PC-3 (cell line): ENCODE measurements at regions not wholly inside any gene's neighbourhood (a gene's known extent, or its start where the extent isn't known, plus 50 kb on each side); places are given as distances from the start of the nearest gene placed in this dataset.
"Not testable (repeated sequence)": the region's sequence is repeated elsewhere in the genome, so short reads cannot be mapped to it uniquely, and the experiment has no call there.

Experiments
- ATAC-seq: fragments of 200-7000 bp; cut with Tn5 transposase; 2 replicates; pipeline ENCODE4 v1.9.1; 2020; ENCODE audit warnings: mild to moderate bottlenecking, moderate library complexity
- BruUV-seq: library from RNA; stranded (reverse); fragments of 400-500 nt; replicated peaks from 2 replicates; lab custom pipeline; 2021; lab: Mats Ljungman, UMichigan
- CTCF ChIA-PET: fragments of 300-600 bp; sonication (Branson Sonifier 250); formaldehyde crosslinking; loops from one replicate; lab custom pipeline; 2022; ENCODE audit warnings: antibody characterized with exemption; lab: Charles Lee
- POLR2A ChIA-PET: fragments of 300-600 bp; sonication (Branson Sonifier 250); formaldehyde crosslinking; loops from one replicate; lab custom pipeline; 2022; ENCODE audit warnings: antibody characterized with exemption; ENCODE audit not compliant: unreplicated experiment; lab: Charles Lee
- DNase-seq: peaks from one replicate; pipeline ENCODE4 v3.0.0-alpha.2; 2015
- H2AFZ ChIP-seq: fragments of 300-600 bp; sonication (generic); 2 replicates; pipeline ENCODE4 v1.6.0; 2016; ENCODE audit warnings: antibody characterized with exemption, low read length
- H3F3A ChIP-seq: fragments of 300-600 bp; sonication (generic); one replicate; pipeline ENCODE4 v1.6.0; 2017; ENCODE audit warnings: antibody characterized with exemption, low read length, control low read depth, mild to moderate bottlenecking; ENCODE audit not compliant: unreplicated experiment
- H3K27ac ChIP-seq: fragments of 300-600 bp; sonication (generic); 2 replicates; pipeline ENCODE4 v1.5.1; 2016; ENCODE audit warnings: mild to moderate bottlenecking, low read length
- H3K27me3 ChIP-seq: fragments of 300-600 bp; sonication (generic); 2 replicates; pipeline ENCODE4 v1.6.1; 2016; ENCODE audit warnings: low read length, mixed read lengths
- H3K36me3 ChIP-seq: fragments of 300-600 bp; sonication (generic); 2 replicates; pipeline ENCODE4 v1.6.1; 2016; ENCODE audit warnings: low read depth, mixed run types, low read length, mixed read lengths
- H3K4me1 ChIP-seq: fragments of 300-600 bp; sonication (generic); 2 replicates; pipeline ENCODE4 v1.5.1; 2016; ENCODE audit warnings: low read length; ENCODE audit not compliant: insufficient read depth
- H3K4me2 ChIP-seq: fragments of 300-600 bp; sonication (generic); 2 replicates; pipeline ENCODE4 v1.6.0; 2016; ENCODE audit warnings: low read length
- H3K4me3 ChIP-seq: fragments of 300-600 bp; sonication (generic); 2 replicates; pipeline ENCODE4 v1.5.1; 2016; ENCODE audit warnings: mild to moderate bottlenecking, low read length, mixed read lengths
- H3K79me2 ChIP-seq: fragments of 300-600 bp; sonication (generic); 2 replicates; pipeline ENCODE4 v1.6.1; 2017; ENCODE audit warnings: low read length, mixed read lengths
- H3K9ac ChIP-seq: fragments of 300-600 bp; sonication (generic); 2 replicates; pipeline ENCODE4 v1.6.0; 2016; ENCODE audit warnings: mild to moderate bottlenecking, low read length
- H3K9me2 ChIP-seq: fragments of 300-600 bp; sonication (generic); replicated peaks from 2 replicates; pipeline ENCODE4 v1.6.1; 2016; ENCODE audit warnings: mixed run types, low read length, mixed read lengths
- H3K9me3 ChIP-seq: fragments of 300-600 bp; sonication (generic); 2 replicates; pipeline ENCODE4 v1.6.1; 2016; ENCODE audit warnings: low read length, mixed read lengths
- H4K20me1 ChIP-seq: fragments of 300-600 bp; sonication (generic); 2 replicates; pipeline ENCODE4 v1.6.1; 2016; ENCODE audit warnings: low read length, mixed read lengths
- CTCF ChIP-seq: fragments of 300-600 bp; sonication (generic); conservative IDR thresholded peaks from 2 replicates; pipeline ENCODE4 v1.5.1; 2017; ENCODE audit warnings: antibody characterized with exemption, low read depth, mild to moderate bottlenecking, low read length
- EZH2 ChIP-seq: fragments of 300-600 bp; sonication (generic); IDR thresholded peaks from one replicate; pipeline ENCODE4 v1.6.1; 2017; ENCODE audit warnings: antibody characterized with exemption, mild to moderate bottlenecking, low read length; ENCODE audit not compliant: unreplicated experiment
- EZH2phosphoT487 ChIP-seq: fragments of 300-600 bp; sonication (generic); IDR thresholded peaks from 2 replicates; pipeline ENCODE4 v1.6.1; 2018; ENCODE audit warnings: mild to moderate bottlenecking, antibody characterized with exemption, low read length, borderline replicate concordance
- intact Hi-C: fragments of 100-400 bp; cut with micrococcal nuclease; formaldehyde crosslinking; loops from 2 replicates; pipeline ENCODE4 v1.9.0; 2023

- Histone ChIP-seq H3K9ac (no peak overlapping the region), H3K79me2 (no peaks in the 10 kb centered on the region), H3K9me3 (no peaks in the 10 kb centered on the region), H3K9me2 (no peaks in the 10 kb centered on the region), H3K27me3 (no peaks in the 10 kb centered on the region), H4K20me1 (no peaks in the 10 kb centered on the region), H3K4me2 (no peak overlapping the region), H3K36me3 (no peaks in the 10 kb centered on the region), H3K4me1 (no peaks in the 10 kb centered on the region), H2AFZ (no peak overlapping the region), H3K4me3 (no peak overlapping the region), H3F3A (no peaks in the 10 kb centered on the region), H3K27ac (no peak overlapping the region)
- DNase-seq: no peak
- no TSS peak for BruUV-seq
- ATAC-seq: no peak
- intact Hi-C loops: no loop called here
- ChIA-PET CTCF (no interaction called here), POLR2A (no interaction called here)
- no peak for TF ChIP-seq EZH2
- TF ChIP-seq EZH2phosphoT487: no peak
- no peak for TF ChIP-seq CTCF
Measured at GRCh38 chr3:153410517-153410916, 248.5 kb downstream of the RAP2B start.

- no peaks in the 10 kb centered on the region for H3K9me2 ChIP-seq
- no peak overlapping the region for H3K27ac ChIP-seq
- H3K79me2 ChIP-seq: no peaks in the 10 kb centered on the region
- H3K36me3 ChIP-seq: no peaks in the 10 kb centered on the region
- CTCF ChIA-PET: no interaction called here
- H3K4me2 ChIP-seq: no peak overlapping the region
- no peaks in the 10 kb centered on the region for H3F3A ChIP-seq
- H3K4me1 ChIP-seq: no peaks in the 10 kb centered on the region
- DNase-seq (no peak), ATAC-seq (no peak)
- no TSS peak for BruUV-seq
- TF ChIP-seq EZH2phosphoT487: no peak
- no peak for TF ChIP-seq CTCF
- no peak for TF ChIP-seq EZH2
- H3K9me3 ChIP-seq: no peaks in the 10 kb centered on the region
- H3K27me3 ChIP-seq: no peaks in the 10 kb centered on the region
- no peaks in the 10 kb centered on the region for H4K20me1 ChIP-seq
- H3K4me3 ChIP-seq: no peak overlapping the region
- no peak overlapping the region for H3K9ac ChIP-seq
- POLR2A ChIA-PET: no interaction called here
- intact Hi-C loops: no loop called here
- no peak overlapping the region for H2AFZ ChIP-seq
Measured at GRCh38 chr3:153414982-153415381, 253.0 kb downstream of the RAP2B start.

GRCh38 chr3:153422314-153422713 lies 260.3 kb downstream of the RAP2B start:
- no peaks in the 10 kb centered on the region for H3K36me3 ChIP-seq
- H3K4me2 ChIP-seq: no peak overlapping the region
- H3F3A ChIP-seq: no peaks in the 10 kb centered on the region
- no peak overlapping the region for H3K27ac ChIP-seq
- no peaks in the 10 kb centered on the region for H3K27me3 ChIP-seq
- no peak overlapping the region for H2AFZ ChIP-seq
- ATAC-seq (no peak), DNase-seq (no peak)
- POLR2A ChIA-PET: no interaction called here
- no TSS peak for BruUV-seq
- no peaks in the 10 kb centered on the region for H3K9me2 ChIP-seq
- H3K4me3 ChIP-seq: no peak overlapping the region
- intact Hi-C loops: no loop called here
- no peaks in the 10 kb centered on the region for H3K79me2 ChIP-seq
- H4K20me1 ChIP-seq: no peaks in the 10 kb centered on the region
- no peak overlapping the region for H3K9ac ChIP-seq
- H3K4me1 ChIP-seq: no peaks in the 10 kb centered on the region
- 0 out of 2 replicates have a peak, but pooled peaks cover 11% of the 10 kb centered on the region for H3K9me3 ChIP-seq
- CTCF ChIA-PET: no interaction called here
- TF ChIP-seq EZH2phosphoT487: no peak
- no peak for TF ChIP-seq CTCF
- no peak for TF ChIP-seq EZH2

- DNase-seq, H3K27me3 ChIP-seq, POLR2A ChIA-PET, H3K36me3 ChIP-seq, CTCF ChIA-PET, H4K20me1 ChIP-seq, H3K4me3 ChIP-seq, ATAC-seq, H3K4me1 ChIP-seq, H3K79me2 ChIP-seq, H2AFZ ChIP-seq, H3F3A ChIP-seq, H3K9me2 ChIP-seq, H3K27ac ChIP-seq, BruUV-seq, H3K4me2 ChIP-seq, intact Hi-C loops, H3K9ac ChIP-seq: not testable (repeated sequence)
- H3K9me3 ChIP-seq: 0 out of 2 replicates have a peak, but pooled peaks cover 11% of the 10 kb centered on the region
Measured at GRCh38 chr3:153423820-153424219, 261.8 kb downstream of the RAP2B start.
